Neural progenitor cell (in vitro differentiated cells): ENCODE measurements at regions not wholly inside any gene's neighbourhood (a gene's known extent, or its start where the extent isn't known, plus 50 kb on each side); places are given as distances from the start of the nearest gene placed in this dataset.
"Not testable (repeated sequence)": the region's sequence is repeated elsewhere in the genome, so short reads cannot be mapped to it uniquely, and the experiment has no call there.

Experiments
- DNase-seq: peaks from one replicate; pipeline ENCODE4 v3.0.0-alpha.2; 2016; ENCODE audit warnings: low spot score
- H2AFZ ChIP-seq: fragments of 200-600 bp; sonication (generic); replicated peaks from 2 replicates; pipeline ENCODE4 v1.6.1; 2016; ENCODE audit warnings: antibody characterized with exemption
- H3F3A ChIP-seq: fragments of 200-600 bp; sonication (generic); 2 replicates; pipeline ENCODE4 v1.6.1; 2016; ENCODE audit warnings: antibody characterized with exemption, low read depth
- H3K27ac ChIP-seq: fragments of 200-600 bp; sonication (generic); 2 replicates; pipeline ENCODE4 v1.5.1; 2016; ENCODE audit warnings: mild to moderate bottlenecking
- H3K27me3 ChIP-seq: fragments of 200-600 bp; sonication (generic); 2 replicates; pipeline ENCODE4 v1.6.1; 2016; ENCODE audit warnings: mild to moderate bottlenecking, moderate library complexity
- H3K36me3 ChIP-seq: fragments of 200-600 bp; sonication (generic); 2 replicates; pipeline ENCODE4 v1.5.1; 2016
- H3K4me1 ChIP-seq: fragments of 200-600 bp; sonication (generic); 2 replicates; pipeline ENCODE4 v1.6.1; 2016; ENCODE audit warnings: mixed run types
- H3K4me2 ChIP-seq: fragments of 200-600 bp; sonication (generic); 2 replicates; pipeline ENCODE4 v1.6.1; 2016
- H3K4me3 ChIP-seq: fragments of 200-600 bp; sonication (generic); 2 replicates; pipeline ENCODE4 v1.5.1; 2016
- H3K79me2 ChIP-seq: fragments of 200-600 bp; sonication (generic); 2 replicates; pipeline ENCODE4 v1.6.1; 2016; ENCODE audit warnings: low read depth
- H3K9ac ChIP-seq: fragments of 200-600 bp; sonication (generic); 2 replicates; pipeline ENCODE4 v1.6.1; 2016
- H3K9me3 ChIP-seq: fragments of 200-600 bp; sonication (generic); 2 replicates; pipeline ENCODE4 v1.5.1; 2016; ENCODE audit warnings: low read depth
- H4K20me1 ChIP-seq: fragments of 200-600 bp; sonication (generic); 2 replicates; pipeline ENCODE4 v1.6.1; 2016; ENCODE audit warnings: low read depth
- H3K27ac Mint-ChIP-seq: 3 replicates; pipeline ENCODE4 v1.8.0; 2021; ENCODE audit warnings: mixed read lengths
- H3K27me3 Mint-ChIP-seq: 2 replicates; pipeline ENCODE4 v1.8.0; 2022; ENCODE audit warnings: low read depth, mild to moderate bottlenecking, inconsistent platforms, moderate library complexity, mixed read lengths; ENCODE audit not compliant: insufficient read depth
- H3K36me3 Mint-ChIP-seq: 3 replicates; pipeline ENCODE4 v1.8.0; 2021; ENCODE audit warnings: mixed read lengths
- H3K4me1 Mint-ChIP-seq: 3 replicates; pipeline ENCODE4 v1.8.0; 2021; ENCODE audit warnings: mixed read lengths
- H3K4me3 Mint-ChIP-seq: 3 replicates; pipeline ENCODE4 v1.8.0; 2021; ENCODE audit warnings: mild to moderate bottlenecking, moderate library complexity, mixed read lengths
- H3K9me3 Mint-ChIP-seq: 3 replicates; pipeline ENCODE4 v1.8.0; 2020; ENCODE audit warnings: mixed read lengths
- CTCF ChIP-seq: fragments of 200-600 bp; sonication (generic); IDR thresholded peaks from 2 replicates; pipeline ENCODE4 v1.5.1; 2017; ENCODE audit warnings: antibody characterized with exemption, mild to moderate bottlenecking
- EZH2 ChIP-seq: fragments of 200-600 bp; sonication (generic); IDR thresholded peaks from 2 replicates; pipeline ENCODE4 v1.6.1; 2017; ENCODE audit warnings: antibody characterized with exemption, mild to moderate bottlenecking, moderate library complexity
- EZH2phosphoT487 ChIP-seq: fragments of 200-600 bp; sonication (generic); IDR thresholded peaks from 2 replicates; pipeline ENCODE4 v1.6.1; 2017; ENCODE audit warnings: antibody characterized with exemption

GRCh38 chr6:80793411-80793810 is 686.9 kb downstream of the BCKDHB start:
- no peak for TF ChIP-seq CTCF
- no peak for TF ChIP-seq EZH2phosphoT487
- no peak for TF ChIP-seq EZH2
- no peak overlapping the region for H3K9ac ChIP-seq
- no peak overlapping the region for H3K4me3 ChIP-seq
- H3K79me2 ChIP-seq = no peaks in the 10 kb centered on the region
- H3F3A ChIP-seq = no peaks in the 10 kb centered on the region
- H4K20me1 ChIP-seq = no peaks in the 10 kb centered on the region
- H3K27ac ChIP-seq = no peak overlapping the region
- Mint-ChIP-seq H3K4me1 (no peaks in the 10 kb centered on the region), H3K36me3 (no peaks in the 10 kb centered on the region), H3K4me3 (no peak overlapping the region), H3K27me3 (no peaks in the 10 kb centered on the region), H3K27ac (no peak overlapping the region), H3K9me3 (no peaks in the 10 kb centered on the region)
- no peaks in the 10 kb centered on the region for H3K36me3 ChIP-seq
- DNase-seq = no peak
- H3K4me2 ChIP-seq = no peak overlapping the region
- no peak overlapping the region for H2AFZ ChIP-seq
- H3K4me1 ChIP-seq = no peaks in the 10 kb centered on the region
- H3K27me3 ChIP-seq = no peaks in the 10 kb centered on the region
- H3K9me3 ChIP-seq = no peaks in the 10 kb centered on the region

DNA sequence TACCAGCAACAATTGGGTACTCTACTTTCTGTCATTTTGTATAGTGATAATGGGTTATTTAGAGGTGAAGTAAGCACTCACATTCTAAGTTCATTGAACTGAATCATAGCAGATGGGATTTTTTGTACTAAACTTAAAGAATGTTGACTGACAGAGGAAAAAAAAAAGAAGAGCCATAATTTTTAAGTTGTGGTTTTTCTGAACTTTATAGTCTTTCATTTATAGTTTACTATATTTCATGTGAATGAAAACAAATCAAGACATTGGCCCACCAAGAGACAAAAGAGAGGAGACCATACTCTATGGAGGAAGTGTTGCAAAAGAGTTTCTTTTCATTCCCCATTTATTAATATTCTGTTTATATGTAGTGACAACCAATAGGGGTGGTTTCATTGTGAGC is 685.7 kb downstream of the BCKDHB start:
- H3K27me3 ChIP-seq = no peaks in the 10 kb centered on the region
- no peaks in the 10 kb centered on the region for H3K4me1 ChIP-seq
- no peak for TF ChIP-seq EZH2phosphoT487
- TF ChIP-seq EZH2 = no peak
- no peak for TF ChIP-seq CTCF
- no peak overlapping the region for H3K4me2 ChIP-seq
- no peak overlapping the region for H3K9ac ChIP-seq
- Mint-ChIP-seq H3K4me3 (no peak overlapping the region), H3K36me3 (no peaks in the 10 kb centered on the region), H3K9me3 (no peaks in the 10 kb centered on the region), H3K27ac (no peak overlapping the region), H3K4me1 (no peaks in the 10 kb centered on the region), H3K27me3 (no peaks in the 10 kb centered on the region)
- DNase-seq = no peak
- H3F3A ChIP-seq = no peaks in the 10 kb centered on the region
- H2AFZ ChIP-seq = no peak overlapping the region
- H3K79me2 ChIP-seq = no peaks in the 10 kb centered on the region
- no peaks in the 10 kb centered on the region for H3K9me3 ChIP-seq
- no peak overlapping the region for H3K27ac ChIP-seq
- no peak overlapping the region for H3K4me3 ChIP-seq
- H4K20me1 ChIP-seq = no peaks in the 10 kb centered on the region
- no peaks in the 10 kb centered on the region for H3K36me3 ChIP-seq

GRCh38 chr6:80789912-80790570 is 683.6 kb downstream of the BCKDHB start:
- Histone ChIP-seq H3K79me2 (no peaks in the 10 kb centered on the region), H3K27me3 (no peaks in the 10 kb centered on the region), H3K4me1 (no peaks in the 10 kb centered on the region), H3K4me2 (no peak overlapping the region), H3K36me3 (no peaks in the 10 kb centered on the region), H3F3A (no peaks in the 10 kb centered on the region), H3K9me3 (no peaks in the 10 kb centered on the region), H2AFZ (no peak overlapping the region), H3K4me3 (no peak overlapping the region), H3K27ac (no peak overlapping the region), H4K20me1 (no peaks in the 10 kb centered on the region), H3K9ac (no peak overlapping the region)
- Mint-ChIP-seq H3K27me3 (no peaks in the 10 kb centered on the region), H3K27ac (no peak overlapping the region), H3K9me3 (no peaks in the 10 kb centered on the region), H3K4me1 (no peaks in the 10 kb centered on the region), H3K36me3 (no peaks in the 10 kb centered on the region), H3K4me3 (no peak overlapping the region)
- TF ChIP-seq EZH2phosphoT487 = no peak
- TF ChIP-seq CTCF = no peak
- TF ChIP-seq EZH2 = no peak
- no peak for DNase-seq

DNA sequence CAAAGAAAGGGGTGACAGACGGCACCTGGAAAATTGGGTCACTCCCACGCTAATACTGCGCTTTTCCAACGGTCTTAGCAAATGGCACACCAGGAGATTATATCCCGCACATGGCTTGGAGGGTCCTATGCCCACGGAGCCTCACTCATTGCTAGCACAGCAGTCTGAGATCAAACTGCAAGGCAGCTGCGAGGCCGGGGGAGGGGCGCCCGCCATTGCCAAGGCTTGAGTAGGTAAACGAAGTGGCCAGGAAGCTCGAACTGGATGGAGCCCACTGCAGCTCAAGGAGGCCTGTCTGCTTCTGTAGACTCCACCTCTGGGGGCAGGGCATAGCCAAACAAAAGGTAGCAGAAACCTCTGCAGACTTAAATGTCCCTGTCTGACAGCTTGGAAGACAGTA is 676.8 kb downstream of the BCKDHB start:
- not testable (repeated sequence) for H3K27me3 ChIP-seq, H2AFZ ChIP-seq, H3F3A ChIP-seq, H3K9me3 ChIP-seq, H3K9ac ChIP-seq, H3K27ac ChIP-seq, H3K36me3 ChIP-seq, H3K36me3 Mint-ChIP-seq, H3K27me3 Mint-ChIP-seq, H3K9me3 Mint-ChIP-seq, H4K20me1 ChIP-seq, H3K4me2 ChIP-seq, DNase-seq, H3K4me1 ChIP-seq, H3K4me1 Mint-ChIP-seq, H3K79me2 ChIP-seq, H3K4me3 Mint-ChIP-seq, H3K27ac Mint-ChIP-seq, H3K4me3 ChIP-seq
